ENCODE measurements at regions not wholly inside any gene's neighbourhood (a gene's known extent, or its start where the extent isn't known, plus 50 kb on each side); places are given as distances from the start of the nearest gene placed in this dataset.

- DNase-seq (ENCODE audit: low spot score) = no peak
- ATAC-seq = no peak
These were observed 140.9 kb downstream of the TMEM30B start for GRCh38 chr14:61140271-61140670.

- DNase-seq (ENCODE audit: low spot score) (no peak), ATAC-seq (no peak)
These were observed 142.0 kb downstream of the TMEM30B start for GRCh38 chr14:61139006-61139599.

- no peak for ATAC-seq
These were observed 148.2 kb downstream of the TMEM30B start for GRCh38 chr14:61132894-61133293.

DNA sequence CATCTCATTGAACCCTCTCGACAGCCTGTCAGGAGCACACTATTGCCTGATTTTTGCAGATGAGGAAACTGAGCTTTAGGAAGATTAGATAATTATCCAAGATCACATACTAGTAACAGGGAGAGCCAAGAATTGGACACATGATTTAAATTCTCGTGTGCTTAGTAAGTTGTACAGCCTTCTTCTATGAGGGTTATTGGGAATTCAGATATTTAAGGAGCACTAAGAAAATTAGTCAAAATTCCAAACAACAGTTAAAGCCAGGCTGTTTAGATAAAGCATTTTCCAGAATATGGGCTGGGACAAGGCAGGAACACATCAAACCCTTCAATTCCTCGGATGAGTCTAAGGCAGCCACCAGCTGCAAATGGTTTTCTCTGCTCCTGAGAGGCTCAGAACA is 148.8 kb downstream of the TMEM30B start:
- DNase-seq (ENCODE audit: low spot score) (no peak), ATAC-seq (no peak)

More at GRCh38 chr14:61132894-61133293, 148.2 kb downstream of the TMEM30B start:
- no peak for DNase-seq (ENCODE audit: low spot score)

- no peak for DNase-seq (ENCODE audit: low spot score)
- ATAC-seq = peak; percentile 8
These were observed 149.6 kb downstream of the SLC38A6 start for GRCh38 chr14:61130512-61131260.

DNA sequence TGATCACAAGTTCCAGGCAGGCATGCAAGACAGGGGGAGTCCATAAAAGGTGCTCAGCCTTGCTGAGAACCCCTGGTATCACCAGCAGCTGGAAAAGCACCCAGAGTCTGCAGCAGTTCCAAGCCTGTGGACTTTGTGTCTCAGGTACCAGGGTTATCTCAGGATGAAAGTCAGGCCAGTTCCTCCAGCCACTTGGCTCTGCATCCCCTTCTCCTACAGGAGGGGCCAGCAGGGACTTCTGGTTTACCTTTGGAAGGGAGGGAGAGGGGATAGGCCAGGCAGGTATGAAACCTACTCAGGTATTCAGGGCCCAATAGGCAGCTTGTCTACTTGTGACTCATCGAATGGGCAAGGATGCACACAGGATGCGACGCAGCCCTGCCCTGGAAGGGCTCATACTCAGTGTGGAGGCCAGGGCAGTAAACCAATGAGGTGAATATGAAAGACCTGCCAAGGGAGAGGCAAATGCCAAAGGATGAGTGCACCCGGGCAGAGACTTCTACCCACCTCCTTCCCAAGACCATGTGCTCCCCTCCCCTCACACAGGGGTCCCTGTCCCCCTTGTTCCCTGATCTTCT is 148.2 kb downstream of the SLC38A6 start:
- ATAC-seq = peak; percentile 82
- peak; percentile 48 for DNase-seq (ENCODE audit: low spot score)

DNA sequence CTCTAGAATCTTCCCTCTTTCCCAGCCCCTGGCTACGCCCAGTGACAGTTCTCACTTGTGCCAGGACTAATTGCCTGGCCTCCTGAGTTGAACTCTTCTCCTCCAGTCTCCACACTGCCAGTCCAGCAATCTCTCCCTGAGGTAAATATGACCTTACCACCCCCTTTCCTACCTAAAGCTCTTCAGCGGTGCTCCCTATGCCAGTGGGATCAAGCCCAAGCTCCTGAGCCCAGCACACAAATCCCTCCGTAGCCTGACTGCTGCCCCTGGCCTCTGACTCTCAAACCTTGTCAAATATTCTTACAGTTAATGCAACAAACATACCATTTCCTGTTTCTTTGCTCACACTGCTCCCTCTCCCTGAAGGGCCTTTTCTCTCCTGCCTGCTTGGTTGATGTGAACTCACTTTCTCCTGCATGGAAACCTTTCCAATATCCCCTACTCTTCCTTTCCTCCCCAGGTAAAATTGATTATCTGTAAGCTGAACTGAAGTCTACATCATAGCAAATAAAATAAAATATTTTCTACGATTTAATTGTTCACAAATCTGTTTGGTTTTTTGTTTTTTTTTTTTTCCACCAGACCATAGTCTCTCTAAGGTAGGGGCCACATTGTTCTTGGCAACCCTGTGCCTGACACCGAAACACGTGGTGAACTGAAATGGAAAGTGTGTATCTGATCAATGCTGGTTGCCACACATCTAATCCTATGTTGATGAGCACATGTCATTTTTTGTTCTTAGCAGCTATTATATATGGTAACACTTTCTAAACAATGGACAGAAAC is 147.5 kb downstream of the SLC38A6 start:
- DNase-seq (ENCODE audit: low spot score) (no peak), ATAC-seq (peak; percentile 68)

DNA sequence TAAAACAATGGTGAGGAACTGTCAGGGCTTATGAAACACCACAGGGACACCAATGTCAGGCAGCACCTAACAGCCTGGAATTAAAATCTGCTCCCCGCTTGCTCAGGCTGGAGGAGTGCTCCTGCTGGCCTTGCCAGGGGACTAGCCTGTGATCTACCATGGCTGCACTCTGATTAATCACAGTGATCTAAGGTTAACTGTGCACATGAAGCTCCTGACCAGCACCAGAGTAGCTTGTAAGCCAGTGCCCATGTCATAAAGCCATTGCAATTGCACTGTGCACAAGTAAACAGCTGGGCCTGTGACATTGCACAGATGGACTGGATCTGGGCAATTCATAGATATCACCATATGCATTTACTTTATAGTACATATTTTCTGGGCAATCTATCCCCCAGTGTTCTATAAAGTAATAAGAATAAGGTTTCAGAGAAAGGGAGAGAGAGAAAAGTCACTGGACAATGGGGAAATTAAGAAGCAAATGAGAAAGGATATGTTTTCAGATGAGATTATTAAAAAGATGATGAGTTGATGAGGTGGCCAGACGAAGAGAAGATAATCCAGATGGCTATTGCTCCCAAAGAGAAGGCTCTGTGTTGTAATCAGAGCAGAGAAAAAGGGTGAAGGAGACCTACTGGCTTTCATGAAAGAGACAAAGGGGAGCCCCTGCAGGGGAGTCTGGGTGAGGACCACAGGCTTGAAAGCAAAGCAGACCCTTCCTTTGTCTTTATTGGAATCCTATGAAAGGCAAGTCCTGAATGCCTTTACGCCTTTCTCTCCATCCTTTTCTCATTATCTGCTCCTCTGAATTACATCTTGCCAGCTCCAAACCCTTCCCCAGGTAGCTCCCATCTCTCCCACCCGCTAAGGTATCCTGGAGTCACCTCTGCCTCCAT is 145.8 kb downstream of the SLC38A6 start:
- DNase-seq (ENCODE audit: low spot score) (no peak), ATAC-seq (no peak)

- ATAC-seq (no peak), DNase-seq (ENCODE audit: low spot score) (no peak)
These were observed 145.0 kb downstream of the SLC38A6 start for GRCh38 chr14:61125867-61126572.

GRCh38 chr14:61125041-61125866 is 144.2 kb downstream of the SLC38A6 start:
- ATAC-seq = no peak

DNA sequence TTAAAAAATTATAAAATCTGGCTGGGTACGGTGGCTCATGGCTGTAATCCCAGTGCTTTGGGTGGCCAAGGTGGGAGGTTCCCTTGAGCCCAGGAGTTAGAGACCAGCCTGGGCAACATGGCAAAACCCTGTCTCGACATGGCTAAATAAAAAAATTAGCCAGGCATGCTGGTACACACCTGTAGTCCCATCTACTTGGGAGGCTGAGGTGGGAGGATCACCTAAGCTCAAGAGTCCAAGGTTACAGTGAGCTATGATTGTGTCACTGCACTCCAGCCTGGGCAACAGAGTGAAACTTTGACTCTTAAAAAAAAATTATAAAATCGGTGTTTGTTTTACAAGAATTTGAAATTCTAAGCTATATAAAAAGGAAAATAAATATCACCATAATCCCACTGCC is 141.8 kb downstream of the SLC38A6 start:
- ATAC-seq = no peak
- no peak for DNase-seq (ENCODE audit: low spot score)

More at GRCh38 chr14:61125041-61125866, 144.2 kb downstream of the SLC38A6 start:
- no peak for DNase-seq (ENCODE audit: low spot score)

DNA sequence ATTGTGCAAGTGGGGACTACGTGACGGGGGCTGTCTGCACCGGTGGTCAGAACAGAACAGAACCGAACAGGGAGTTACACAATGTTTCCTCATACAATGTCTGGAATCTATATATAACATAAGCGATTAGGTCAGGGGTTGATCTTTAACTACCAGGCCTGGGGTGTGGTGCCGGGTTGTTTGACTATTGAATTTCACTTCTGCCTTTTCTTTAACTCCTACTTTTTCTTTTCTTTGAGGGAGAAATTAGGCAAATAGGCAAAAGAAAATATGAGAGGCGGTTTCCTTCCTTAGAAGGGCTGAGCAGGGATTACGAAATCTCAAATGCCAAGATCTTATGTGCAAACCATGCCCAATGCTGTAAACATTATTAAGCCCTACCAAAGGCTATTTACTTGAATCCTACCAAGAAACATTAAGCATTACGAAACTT is 140.3 kb downstream of the SLC38A6 start:
- ATAC-seq = no peak
- no peak for DNase-seq (ENCODE audit: low spot score)

- ATAC-seq (peak; percentile 66), DNase-seq (ENCODE audit: low spot score) (no peak)
These were observed 139.5 kb downstream of the SLC38A6 start for GRCh38 chr14:61120576-61120975.

- ATAC-seq (no peak), DNase-seq (ENCODE audit: low spot score) (no peak)
These were observed 138.0 kb downstream of the SLC38A6 start for GRCh38 chr14:61119006-61119405.

DNA sequence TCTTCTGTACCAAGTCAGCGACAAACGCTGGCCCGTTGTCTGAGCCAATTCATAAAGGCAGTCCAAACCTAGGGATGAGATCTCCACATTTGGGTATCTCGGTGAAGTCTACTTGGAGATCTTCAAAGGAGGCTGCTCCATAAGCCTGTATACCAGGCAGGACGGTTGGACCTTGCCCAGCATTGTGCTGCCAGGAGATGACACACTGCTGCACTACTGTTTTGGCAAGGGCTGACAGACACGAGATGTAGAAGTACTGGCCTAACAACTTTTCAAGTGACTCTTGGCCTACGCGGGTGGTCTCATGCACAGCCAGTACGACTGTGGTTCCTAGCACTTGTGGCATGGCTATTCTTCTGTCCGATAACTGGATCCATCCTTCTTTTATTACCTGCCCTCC is 135.3 kb downstream of the SLC38A6 start:
- ATAC-seq (peak; percentile 87), DNase-seq (ENCODE audit: low spot score) (peak; percentile 50)

DNA sequence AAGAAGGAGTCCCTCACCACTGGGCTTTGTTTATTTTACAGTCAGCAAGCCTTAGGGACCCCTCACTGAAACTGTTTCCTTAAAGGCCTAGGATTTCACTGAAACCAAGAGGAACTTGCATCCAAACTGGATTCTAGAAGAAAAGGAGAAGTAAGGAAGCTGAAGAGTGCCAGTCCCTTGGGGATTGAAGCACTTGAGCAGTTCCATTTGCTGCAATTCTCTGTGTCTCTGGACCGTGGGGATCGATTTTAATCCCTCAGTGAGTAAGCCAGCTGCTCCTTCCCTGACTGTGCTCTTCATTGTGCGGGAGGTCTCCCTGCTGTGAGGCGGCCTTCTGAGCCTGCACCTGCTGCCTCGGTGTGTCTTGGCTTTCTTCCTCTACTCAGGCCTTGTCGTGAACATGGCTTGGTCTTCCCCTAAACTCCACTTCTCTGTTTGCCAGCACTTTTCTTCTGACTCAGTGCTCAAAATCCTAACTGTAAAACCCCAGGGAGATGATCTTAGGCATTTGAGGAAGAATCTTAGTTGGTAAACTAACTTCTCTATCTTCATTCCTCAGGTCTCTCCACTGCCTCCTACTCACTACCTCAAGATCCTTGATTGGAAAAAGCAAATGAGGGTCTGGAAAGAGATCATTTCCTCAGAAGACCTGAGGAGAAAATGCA is 132.6 kb downstream of the SLC38A6 start:
- ATAC-seq = no peak
- no peak for DNase-seq (ENCODE audit: low spot score)

DNA sequence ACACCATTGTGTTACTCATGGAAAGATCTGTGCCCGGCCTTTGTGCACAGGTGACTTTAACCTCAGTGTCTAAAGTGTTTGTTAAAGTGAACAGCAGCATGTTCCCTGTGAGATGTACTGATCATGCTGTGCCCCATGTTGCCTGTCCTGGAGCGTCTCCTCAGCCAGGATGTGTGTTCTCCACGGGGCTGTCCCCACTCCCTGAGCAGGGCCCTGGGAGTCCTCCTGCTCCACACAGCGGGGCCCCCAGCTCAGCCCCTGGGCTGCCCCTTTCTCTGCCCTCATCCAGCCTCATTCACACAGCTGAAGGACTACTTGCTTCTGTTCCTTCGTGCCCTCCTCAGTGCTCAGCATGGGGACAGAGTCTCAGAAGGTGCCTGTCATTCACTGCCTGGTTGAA is 131.5 kb downstream of the SLC38A6 start:
- DNase-seq (ENCODE audit: low spot score) (no peak), ATAC-seq (no peak)

- ATAC-seq (no peak), DNase-seq (ENCODE audit: low spot score) (no peak)
These were observed 130.7 kb downstream of the SLC38A6 start for GRCh38 chr14:61111731-61112130.

Measured in left lobe of liver (tissue), 2 donors.